WTC11 (cell line): ENCODE measurements at regions not wholly inside any gene's neighbourhood (a gene's known extent, or its start where the extent isn't known, plus 50 kb on each side); places are given as distances from the start of the nearest gene placed in this dataset.

ENCODE experiments used
- ATAC-seq: fragments of 200-7000 bp; cut with Tn5 transposase; 2 replicates; pipeline ENCODE4 v1.10.0; 2021; ENCODE audit warnings: mild to moderate bottlenecking, moderate library complexity
- CTCF ChIA-PET: fragments of 300-600 bp; sonication (Branson Sonifier 250); formaldehyde crosslinking; loops from one replicate; lab custom pipeline; 2021; ENCODE audit warnings: antibody characterized with exemption; lab: Charles Lee
- POLR2A ChIA-PET: fragments of 350-600 bp; sonication (Branson Sonifier 250); formaldehyde crosslinking; loops from one replicate; lab custom pipeline; 2021; ENCODE audit warnings: antibody characterized with exemption; lab: Charles Lee
- DNase-seq: peaks from one replicate; pipeline ENCODE4 v3.0.0; 2021; ENCODE audit warnings: low spot score
- H3K27ac Mint-ChIP-seq: 2 replicates; pipeline ENCODE4 v1.8.0; 2021; ENCODE audit warnings: mixed read lengths
- H3K27me3 Mint-ChIP-seq: 2 replicates; pipeline ENCODE4 v1.8.0; 2021; ENCODE audit warnings: low read depth, mild to moderate bottlenecking, moderate library complexity, mixed read lengths
- H3K36me3 Mint-ChIP-seq: 2 replicates; pipeline ENCODE4 v1.8.0; 2021; ENCODE audit warnings: mixed read lengths
- H3K4me1 Mint-ChIP-seq: 2 replicates; pipeline ENCODE4 v1.8.0; 2022; ENCODE audit warnings: mixed read lengths
- H3K4me3 Mint-ChIP-seq: 2 replicates; pipeline ENCODE4 v1.8.0; 2021; ENCODE audit warnings: mild to moderate bottlenecking, moderate library complexity, mixed read lengths
- H3K9me3 Mint-ChIP-seq: 2 replicates; pipeline ENCODE4 v1.8.0; 2021; ENCODE audit warnings: mixed read lengths
- ATF1 ChIP-seq: sonication (generic); formaldehyde crosslinking; IDR thresholded peaks from 2 replicates; pipeline ENCODE4 v1.8.1; 2023; ENCODE audit warnings: mild to moderate bottlenecking, moderate library complexity, missing genetic modification reagents
- CREB1 ChIP-seq: sonication (generic); formaldehyde crosslinking; IDR thresholded peaks from 2 replicates; pipeline ENCODE4 v1.8.0; 2023; ENCODE audit warnings: mild to moderate bottlenecking, missing genetic modification reagents
- CREM ChIP-seq: sonication (generic); formaldehyde crosslinking; IDR thresholded peaks from 2 replicates; pipeline ENCODE4 v1.8.1; 2022; ENCODE audit warnings: mild to moderate bottlenecking, missing genetic modification reagents, moderate library complexity
- ELF4 ChIP-seq: sonication (generic); formaldehyde crosslinking; IDR thresholded peaks from 2 replicates; pipeline ENCODE4 v1.8.1; 2022; ENCODE audit warnings: low read depth, mild to moderate bottlenecking, moderate library complexity, missing genetic modification reagents
- ESRRA ChIP-seq: sonication (generic); formaldehyde crosslinking; IDR thresholded peaks from 2 replicates; pipeline ENCODE4 v1.8.1; 2022; ENCODE audit warnings: mild to moderate bottlenecking, missing genetic modification reagents, borderline replicate concordance
- FOXJ3 ChIP-seq: sonication (generic); formaldehyde crosslinking; IDR thresholded peaks from 2 replicates; pipeline ENCODE4 v1.9.0; 2021; ENCODE audit warnings: missing genetic modification reagents, mild to moderate bottlenecking, borderline replicate concordance
- GABPB1 ChIP-seq: sonication (generic); formaldehyde crosslinking; IDR thresholded peaks from 2 replicates; pipeline ENCODE4 v1.8.1; 2023; ENCODE audit warnings: mild to moderate bottlenecking, missing genetic modification reagents
- GRHL2 ChIP-seq: fragments of 250-450 bp; sonication (Bioruptor Pico); IDR thresholded peaks from 2 replicates; pipeline ENCODE4 v1.8.0; 2022; ENCODE audit warnings: mild to moderate bottlenecking, moderate library complexity; ENCODE audit not compliant: insufficient replicate concordance, severe bottlenecking
- GTF2I ChIP-seq: fragments of 250-450 bp; sonication (Bioruptor Pico); conservative IDR thresholded peaks from 2 replicates; pipeline ENCODE4 v1.4.0; 2021; ENCODE audit warnings: mild to moderate bottlenecking
- JAZF1 ChIP-seq: fragments of 250-450 bp; sonication (Bioruptor Pico); IDR thresholded peaks from 2 replicates; pipeline ENCODE4 v1.9.0; 2021; ENCODE audit warnings: moderate library complexity, mild to moderate bottlenecking, inconsistent platforms
- JUN ChIP-seq: sonication (generic); formaldehyde crosslinking; IDR thresholded peaks from 2 replicates; pipeline ENCODE4 v1.8.0; 2023; ENCODE audit warnings: mild to moderate bottlenecking, missing genetic modification reagents
- MXD4 ChIP-seq: fragments of 250-450 bp; sonication (Bioruptor Pico); IDR thresholded peaks from 2 replicates; pipeline ENCODE4 v1.8.0; 2021; ENCODE audit warnings: mild to moderate bottlenecking, moderate library complexity, borderline replicate concordance
- NFYB ChIP-seq: sonication (generic); formaldehyde crosslinking; conservative IDR thresholded peaks from 2 replicates; pipeline ENCODE4 v1.8.0; 2022; ENCODE audit warnings: low read depth, missing genetic modification reagents
- RELA ChIP-seq: sonication (generic); formaldehyde crosslinking; IDR thresholded peaks from 2 replicates; pipeline ENCODE4 v1.8.1; 2022; ENCODE audit warnings: missing genetic modification reagents, mild to moderate bottlenecking, borderline replicate concordance
- SMAD3 ChIP-seq: sonication (generic); formaldehyde crosslinking; IDR thresholded peaks from 2 replicates; pipeline ENCODE4 v1.8.0; 2022; ENCODE audit warnings: missing genetic modification reagents, mild to moderate bottlenecking, borderline replicate concordance
- SOX15 ChIP-seq: fragments of 250-450 bp; sonication (Bioruptor Pico); IDR thresholded peaks from 2 replicates; pipeline ENCODE4 v1.9.0; 2021; ENCODE audit warnings: mild to moderate bottlenecking
- SP1 ChIP-seq: sonication (generic); formaldehyde crosslinking; conservative IDR thresholded peaks from 2 replicates; pipeline ENCODE4 v1.8.1; 2022; ENCODE audit warnings: missing genetic modification reagents
- ZNF263 ChIP-seq: sonication (generic); formaldehyde crosslinking; IDR thresholded peaks from 2 replicates; pipeline ENCODE4 v1.8.1; 2022; ENCODE audit warnings: low read depth, mild to moderate bottlenecking, moderate library complexity, missing genetic modification reagents
- ZNF423 ChIP-seq: fragments of 250-450 bp; sonication (Bioruptor Pico); IDR thresholded peaks from 2 replicates; pipeline ENCODE4 v2.1.2; 2022; ENCODE audit warnings: mild to moderate bottlenecking, moderate library complexity
- ZNF425 ChIP-seq: fragments of 250-450 bp; sonication (Bioruptor Pico); conservative IDR thresholded peaks from 2 replicates; pipeline ENCODE4 v1.9.0; 2021; ENCODE audit warnings: mild to moderate bottlenecking
- ZSCAN18 ChIP-seq: fragments of 250-450 bp; sonication (Bioruptor Pico); IDR thresholded peaks from 2 replicates; pipeline ENCODE4 v2.1.2; 2022; ENCODE audit warnings: mild to moderate bottlenecking, moderate library complexity
- TF ChIP-seq, protein P1 (sequence below): sonication (generic); formaldehyde crosslinking; IDR thresholded peaks from 2 replicates; pipeline ENCODE4 v1.8.0; 2022; ENCODE audit warnings: mild to moderate bottlenecking, missing genetic modification reagents
- TF ChIP-seq, protein P2 (sequence below): sonication (generic); formaldehyde crosslinking; conservative IDR thresholded peaks from 2 replicates; pipeline ENCODE4 v1.8.1; 2022; ENCODE audit warnings: mild to moderate bottlenecking, missing genetic modification reagents
- TF ChIP-seq, protein P3 (sequence below): sonication (generic); formaldehyde crosslinking; IDR thresholded peaks from 2 replicates; pipeline ENCODE4 v1.8.0; 2023; ENCODE audit warnings: missing genetic modification reagents
- TF ChIP-seq, protein P4 (sequence below): sonication (generic); formaldehyde crosslinking; IDR thresholded peaks from 2 replicates; pipeline ENCODE4 v1.8.0; 2022; ENCODE audit warnings: mild to moderate bottlenecking, missing genetic modification reagents
- TF ChIP-seq, protein P5 (sequence below): sonication (generic); formaldehyde crosslinking; IDR thresholded peaks from 2 replicates; pipeline ENCODE4 v1.8.1; 2023; ENCODE audit warnings: mild to moderate bottlenecking, missing genetic modification reagents

- TF ChIP-seq CREB1 = no peak
- no peak for TF ChIP-seq NFYB (CRISPR knock-in tag)
- no peak for TF ChIP-seq GTF2I (CRISPR knock-in tag)
- TF ChIP-seq, protein P1, sequence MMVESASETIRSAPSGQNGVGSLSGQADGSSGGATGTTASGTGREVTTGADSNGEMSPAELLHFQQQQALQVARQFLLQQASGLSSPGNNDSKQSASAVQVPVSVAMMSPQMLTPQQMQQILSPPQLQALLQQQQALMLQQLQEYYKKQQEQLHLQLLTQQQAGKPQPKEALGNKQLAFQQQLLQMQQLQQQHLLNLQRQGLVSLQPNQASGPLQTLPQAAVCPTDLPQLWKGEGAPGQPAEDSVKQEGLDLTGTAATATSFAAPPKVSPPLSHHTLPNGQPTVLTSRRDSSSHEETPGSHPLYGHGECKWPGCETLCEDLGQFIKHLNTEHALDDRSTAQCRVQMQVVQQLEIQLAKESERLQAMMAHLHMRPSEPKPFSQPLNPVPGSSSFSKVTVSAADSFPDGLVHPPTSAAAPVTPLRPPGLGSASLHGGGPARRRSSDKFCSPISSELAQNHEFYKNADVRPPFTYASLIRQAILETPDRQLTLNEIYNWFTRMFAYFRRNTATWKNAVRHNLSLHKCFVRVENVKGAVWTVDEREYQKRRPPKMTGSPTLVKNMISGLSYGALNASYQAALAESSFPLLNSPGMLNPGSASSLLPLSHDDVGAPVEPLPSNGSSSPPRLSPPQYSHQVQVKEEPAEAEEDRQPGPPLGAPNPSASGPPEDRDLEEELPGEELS (CRISPR knock-in tag) = no peak
- no peak for TF ChIP-seq SOX15 (CRISPR knock-in tag)
- TF ChIP-seq MXD4 = no peak
- no peak for TF ChIP-seq CREM
- TF ChIP-seq, protein P2, sequence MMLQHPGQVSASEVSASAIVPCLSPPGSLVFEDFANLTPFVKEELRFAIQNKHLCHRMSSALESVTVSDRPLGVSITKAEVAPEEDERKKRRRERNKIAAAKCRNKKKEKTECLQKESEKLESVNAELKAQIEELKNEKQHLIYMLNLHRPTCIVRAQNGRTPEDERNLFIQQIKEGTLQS = no peak
- TF ChIP-seq ZNF425 (CRISPR knock-in tag) = no peak
- TF ChIP-seq, protein P3, sequence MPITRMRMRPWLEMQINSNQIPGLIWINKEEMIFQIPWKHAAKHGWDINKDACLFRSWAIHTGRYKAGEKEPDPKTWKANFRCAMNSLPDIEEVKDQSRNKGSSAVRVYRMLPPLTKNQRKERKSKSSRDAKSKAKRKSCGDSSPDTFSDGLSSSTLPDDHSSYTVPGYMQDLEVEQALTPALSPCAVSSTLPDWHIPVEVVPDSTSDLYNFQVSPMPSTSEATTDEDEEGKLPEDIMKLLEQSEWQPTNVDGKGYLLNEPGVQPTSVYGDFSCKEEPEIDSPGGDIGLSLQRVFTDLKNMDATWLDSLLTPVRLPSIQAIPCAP = no peak
- TF ChIP-seq SMAD3 = no peak
Observed at GRCh38 chr1:220958234-220958633, 79.0 kb downstream of the HLX start (continued).

DNA sequence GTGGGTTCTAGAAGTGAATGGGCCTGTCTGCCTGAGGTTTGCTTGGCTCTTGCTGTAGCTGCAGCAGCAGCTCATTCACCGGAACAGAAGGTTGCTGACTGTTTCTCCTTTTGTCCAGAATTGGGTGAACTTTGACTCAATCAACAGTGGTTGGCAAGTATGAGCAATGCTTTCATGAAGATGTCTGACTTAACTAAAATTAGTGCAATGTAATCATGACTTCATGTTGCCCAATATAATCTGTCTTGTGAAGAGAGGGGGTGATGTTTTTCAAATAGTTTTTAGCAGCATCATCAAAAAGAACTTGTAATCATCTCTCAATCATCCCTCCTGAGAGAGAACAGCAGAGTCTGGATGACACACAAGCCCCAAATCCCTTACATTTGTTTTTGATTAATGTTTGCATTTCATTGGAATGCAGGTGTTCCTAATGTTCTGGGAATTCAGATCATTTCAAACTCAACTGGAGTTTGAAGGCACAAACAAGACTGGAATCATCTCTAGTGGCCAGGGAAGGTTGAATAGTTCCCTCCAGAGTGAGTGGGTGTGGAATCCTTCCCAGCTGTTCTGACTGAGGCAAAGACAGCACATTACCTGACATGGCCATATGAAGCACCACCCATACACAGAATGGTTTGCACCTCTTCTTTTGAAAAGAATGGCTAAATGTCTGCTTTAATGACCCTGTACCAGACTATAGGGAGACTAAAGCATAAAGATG, 82.9 kb downstream of the HLX start:
- TF ChIP-seq ATF1 (no peak), GRHL2 (no peak), ELF4 (CRISPR knock-in tag) (no peak), CREB1 (no peak), SP1 (CRISPR knock-in tag) (no peak)
- TF ChIP-seq, protein P4, sequence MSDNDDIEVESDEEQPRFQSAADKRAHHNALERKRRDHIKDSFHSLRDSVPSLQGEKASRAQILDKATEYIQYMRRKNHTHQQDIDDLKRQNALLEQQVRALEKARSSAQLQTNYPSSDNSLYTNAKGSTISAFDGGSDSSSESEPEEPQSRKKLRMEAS (CRISPR knock-in tag) = no peak
- ChIA-PET CTCF (no interaction called here), POLR2A (no interaction called here)
- no peaks in the 10 kb centered on the region for H3K36me3 Mint-ChIP-seq
- H3K4me1 Mint-ChIP-seq = no peaks in the 10 kb centered on the region
- no peak for DNase-seq
- peaks cover 8% of the 10 kb centered on the region; the same call in 1 of the 2 replicates for H3K9me3 Mint-ChIP-seq
- no peak overlapping the region for H3K27ac Mint-ChIP-seq
- H3K27me3 Mint-ChIP-seq = no peaks in the 10 kb centered on the region
- no peak overlapping the region for H3K4me3 Mint-ChIP-seq
- ATAC-seq = no peak

- no peak overlapping the region for H3K4me3 Mint-ChIP-seq
- POLR2A ChIA-PET = no interaction called here
- no peak for ATAC-seq
- TF ChIP-seq JUN (CRISPR knock-in tag) = no peak
- TF ChIP-seq ZNF263 (CRISPR knock-in tag) = no peak
- no peak for TF ChIP-seq ATF1
- TF ChIP-seq GABPB1 (CRISPR knock-in tag) = no peak
- no peak for TF ChIP-seq ESRRA (CRISPR knock-in tag)
- no peak for TF ChIP-seq JAZF1 (CRISPR knock-in tag)
- TF ChIP-seq, protein P5, sequence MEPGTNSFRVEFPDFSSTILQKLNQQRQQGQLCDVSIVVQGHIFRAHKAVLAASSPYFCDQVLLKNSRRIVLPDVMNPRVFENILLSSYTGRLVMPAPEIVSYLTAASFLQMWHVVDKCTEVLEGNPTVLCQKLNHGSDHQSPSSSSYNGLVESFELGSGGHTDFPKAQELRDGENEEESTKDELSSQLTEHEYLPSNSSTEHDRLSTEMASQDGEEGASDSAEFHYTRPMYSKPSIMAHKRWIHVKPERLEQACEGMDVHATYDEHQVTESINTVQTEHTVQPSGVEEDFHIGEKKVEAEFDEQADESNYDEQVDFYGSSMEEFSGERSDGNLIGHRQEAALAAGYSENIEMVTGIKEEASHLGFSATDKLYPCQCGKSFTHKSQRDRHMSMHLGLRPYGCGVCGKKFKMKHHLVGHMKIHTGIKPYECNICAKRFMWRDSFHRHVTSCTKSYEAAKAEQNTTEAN (CRISPR knock-in tag) = no peak
- TF ChIP-seq ZNF423 = no peak
- no peak for TF ChIP-seq RELA (CRISPR knock-in tag)
- TF ChIP-seq ZSCAN18 (CRISPR knock-in tag) = no peak
- TF ChIP-seq FOXJ3 (CRISPR knock-in tag) = no peak
Observed at GRCh38 chr1:220966041-220966440, 86.8 kb downstream of the HLX start.

More at GRCh38 chr1:220966041-220966440, 86.8 kb downstream of the HLX start:
- no peak for DNase-seq
- CTCF ChIA-PET = no interaction called here
- H3K9me3 Mint-ChIP-seq = peaks cover 13% of the 10 kb centered on the region
- no peak overlapping the region for H3K27ac Mint-ChIP-seq
- H3K4me1 Mint-ChIP-seq = no peaks in the 10 kb centered on the region
- H3K36me3 Mint-ChIP-seq = no peaks in the 10 kb centered on the region
- H3K27me3 Mint-ChIP-seq = no peaks in the 10 kb centered on the region; the same call in 1 of the 2 replicates
